HCT116 (cell line): ENCODE measurements at regions not wholly inside any gene's neighbourhood (a gene's known extent, or its start where the extent isn't known, plus 50 kb on each side); places are given as distances from the start of the nearest gene placed in this dataset.

Experiments
- ATAC-seq: fragments of 200-7000 bp; cut with Tn5 transposase; 2 replicates; pipeline ENCODE4 v1.9.1; 2020; ENCODE audit warnings: mild to moderate bottlenecking, moderate library complexity
- BruUV-seq: library from RNA; stranded (reverse); fragments of 400-500 nt; replicated peaks from 2 replicates; lab custom pipeline; 2021; lab: Mats Ljungman, UMichigan
- CTCF ChIA-PET: fragments of 300-600 bp; sonication (Branson Sonifier 250); formaldehyde crosslinking; loops from one replicate; lab custom pipeline; 2021; ENCODE audit warnings: antibody characterized with exemption; lab: Charles Lee
- POLR2A ChIA-PET: fragments of 300-600, 350-600 bp; sonication (Branson Sonifier 250); formaldehyde crosslinking; loops from one replicate; lab custom pipeline; 2021; ENCODE audit warnings: antibody characterized with exemption; lab: Charles Lee
- RAD21 ChIA-PET, 2 experiments: fragments of 300-600 bp; sonication (Branson Sonifier 250); formaldehyde crosslinking; loops; one replicate each; lab custom pipeline; 2023; ENCODE audit warnings: low total read pairs in 2 of 2; ENCODE audit not compliant: uncharacterized antibody in 2 of 2, unreplicated experiment in 2 of 2, low non-redundant PET in 1 of 2; lab: Charles Lee
- DNase-seq: peaks from one replicate; pipeline ENCODE4 v3.0.0-alpha.2; 2010; ENCODE audit warnings: low read depth, low spot score
- H2AFZ ChIP-seq: fragments of 200-600 bp; shearing (Covaris generic), sonication (generic); 2 replicates; pipeline ENCODE4 v1.6.1; 2017; ENCODE audit warnings: low read depth, mixed run types, mixed read lengths, antibody characterized with exemption, low read length; ENCODE audit not compliant: poor library complexity, severe bottlenecking
- H3K27ac ChIP-seq: 2 replicates; pipeline ENCODE4 v1.5.1; 2012; ENCODE audit warnings: low read depth, low read length
- H3K27me3 ChIP-seq: fragments of 200-600 bp; sonication (generic); 2 replicates; pipeline ENCODE4 v1.6.1; 2016; ENCODE audit warnings: mixed run types, low read length, mixed read lengths; ENCODE audit not compliant: insufficient read depth
- H3K36me3 ChIP-seq, 2 experiments: fragments of 200-500 bp in 1 of 2; fragments of 200-600 bp in 1 of 2; sonication (Bioruptor generic) in 1 of 2; sonication (generic) in 1 of 2; 2 replicates each; pipeline versions ENCODE4 v1.5.1 to v1.6.1; 2014 to 2016; ENCODE audit warnings: low read length in 2 of 2, inconsistent platforms in 1 of 2, mixed read lengths in 1 of 2, mixed run types in 1 of 2; ENCODE audit not compliant: insufficient read depth in 2 of 2, control insufficient read depth in 1 of 2
- H3K4me1 ChIP-seq, 2 experiments: fragments of 200-600 bp in 1 of 2; sonication (generic) in 1 of 2; 2 replicates each; pipeline versions ENCODE4 v1.5.1 to v1.6.1; 2012 to 2017; ENCODE audit warnings: low read length in 2 of 2, inconsistent platforms in 1 of 2, mild to moderate bottlenecking in 1 of 2, mixed read lengths in 1 of 2, mixed run types in 1 of 2, moderate library complexity in 1 of 2; ENCODE audit not compliant: insufficient read depth in 2 of 2, control insufficient read depth in 1 of 2
- H3K4me2 ChIP-seq: fragments of 200-600 bp; sonication (generic); 2 replicates; pipeline ENCODE4 v1.6.1; 2017; ENCODE audit warnings: mixed run types, low read length, mixed read lengths
- H3K4me3 ChIP-seq, 2 experiments: fragments of 200-600 bp in 1 of 2; sonication (generic) in 1 of 2; replicated peaks in 1 of 2; 2 replicates each; pipeline ENCODE4 v1.5.1; 2011 to 2016; ENCODE audit warnings: low read length in 2 of 2, control low read depth in 1 of 2, low read depth in 1 of 2, mild to moderate bottlenecking in 1 of 2, mixed read lengths in 1 of 2, mixed run types in 1 of 2
- H3K79me2 ChIP-seq: fragments of 200-600 bp; sonication (generic); 2 replicates; pipeline ENCODE4 v1.6.1; 2017; ENCODE audit warnings: mild to moderate bottlenecking, mixed run types, low read length, moderate library complexity, mixed read lengths; ENCODE audit not compliant: insufficient read depth
- H3K9ac ChIP-seq: fragments of 200-600 bp; sonication (generic); 2 replicates; pipeline ENCODE4 v1.6.1; 2016; ENCODE audit warnings: low read length, mixed read lengths
- H3K9me2 ChIP-seq: fragments of 200-600 bp; sonication (generic), shearing (Covaris generic); 2 replicates; pipeline ENCODE4 v1.6.1; 2017; ENCODE audit warnings: mixed run types, mild to moderate bottlenecking, moderate library complexity; ENCODE audit not compliant: insufficient read depth
- H3K9me3 ChIP-seq, 2 experiments: fragments of 200-500 bp in 1 of 2; fragments of 200-600 bp in 1 of 2; sonication (Bioruptor generic) in 1 of 2; sonication (generic) in 1 of 2; 2 replicates each; pipeline ENCODE4 v1.6.1; 2014 to 2017; ENCODE audit warnings: low read length in 2 of 2, mixed read lengths in 2 of 2, inconsistent platforms in 1 of 2, low read depth in 1 of 2, mild to moderate bottlenecking in 1 of 2, mixed run types in 1 of 2, moderate library complexity in 1 of 2; ENCODE audit not compliant: control insufficient read depth in 1 of 2, insufficient read depth in 1 of 2
- H4K20me1 ChIP-seq: fragments of 200-600 bp; sonication (generic), shearing (Covaris generic); 2 replicates; pipeline ENCODE4 v1.6.1; 2017; ENCODE audit warnings: mixed run types, mild to moderate bottlenecking, moderate library complexity; ENCODE audit not compliant: insufficient read depth
- ATF3 ChIP-seq: IDR thresholded peaks from 2 replicates; pipeline ENCODE4 v1.6.1; 2012
- EGR1 ChIP-seq: IDR thresholded peaks from 2 replicates; pipeline ENCODE4 v1.6.1; 2012; ENCODE audit warnings: low read depth
- EZH2 ChIP-seq: fragments of 200-600 bp; sonication (generic); IDR thresholded peaks from 2 replicates; pipeline ENCODE4 v1.6.1; 2017; ENCODE audit warnings: antibody characterized with exemption, mixed run types
- EZH2phosphoT487 ChIP-seq: fragments of 200-600 bp; IDR thresholded peaks from 2 replicates; pipeline ENCODE4 v1.6.1; 2018; ENCODE audit warnings: antibody characterized with exemption, borderline replicate concordance
- JUND ChIP-seq: IDR thresholded peaks from 2 replicates; pipeline ENCODE4 v1.6.1; 2012
- MAX ChIP-seq: IDR thresholded peaks from 2 replicates; pipeline ENCODE4 v1.6.1; 2012
- POLR2A ChIP-seq: IDR thresholded peaks from 2 replicates; pipeline ENCODE4 v1.7.0; 2011; ENCODE audit warnings: borderline replicate concordance; ENCODE audit not compliant: insufficient read depth, insufficient read length; ENCODE audit errors: extremely low read depth
- REST ChIP-seq: IDR thresholded peaks from 2 replicates; pipeline ENCODE4 v1.6.1; 2012; ENCODE audit warnings: low read depth
- SIN3A ChIP-seq: IDR thresholded peaks from 2 replicates; pipeline ENCODE4 v1.6.1; 2012; ENCODE audit warnings: low read depth
- SP1 ChIP-seq: IDR thresholded peaks from 2 replicates; pipeline ENCODE4 v1.6.1; 2012; ENCODE audit warnings: low read depth
- YY1 ChIP-seq: IDR thresholded peaks from 2 replicates; pipeline ENCODE4 v1.6.1; 2011; ENCODE audit warnings: low read length, low read depth, moderate library complexity, mild to moderate bottlenecking; ENCODE audit not compliant: insufficient replicate concordance; ENCODE audit errors: extremely low read depth
- ZFX ChIP-seq: fragments of 450-650 bp; IDR thresholded peaks from 2 replicates; pipeline ENCODE4 v1.6.1; 2017
- intact Hi-C: fragments of 100-400 bp; cut with micrococcal nuclease; formaldehyde crosslinking; loops from 2 replicates; pipeline ENCODE4 v1.10.0; 2022

DNA sequence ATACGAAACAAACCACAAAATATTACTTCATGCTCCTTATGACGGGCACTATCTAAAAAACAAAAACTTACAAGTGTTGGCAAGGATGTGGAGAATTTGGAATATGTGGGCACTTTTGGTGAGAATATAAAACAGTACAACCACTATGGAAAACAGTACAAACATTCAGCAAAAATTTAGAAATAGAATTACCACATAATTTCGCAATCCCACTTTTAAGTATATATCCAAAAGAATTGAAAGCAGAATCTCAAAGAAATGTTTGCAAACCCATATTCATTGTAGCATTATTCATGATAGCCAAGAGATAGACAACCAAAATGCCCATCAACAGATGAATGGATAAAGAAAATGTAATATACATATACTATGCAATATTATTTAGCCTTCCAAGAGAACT lies 1173.7 kb upstream of the PRR20A start (continued):
- TF ChIP-seq REST (no peak), POLR2A (no peak)

- TF ChIP-seq SIN3A = no peak
- H3K27me3 ChIP-seq = no peaks in the 10 kb centered on the region
- H4K20me1 ChIP-seq = no peaks in the 10 kb centered on the region
- no peaks in the 10 kb centered on the region for H3K4me1 ChIP-seq
- intact Hi-C loops = no loop called here
- ChIA-PET POLR2A (no interaction called here), CTCF (no interaction called here), RAD21 (no interaction called here)
- H3K36me3 ChIP-seq = no peaks in the 10 kb centered on the region
- H3K27ac ChIP-seq = no peak overlapping the region
- no peak overlapping the region for H3K9ac ChIP-seq
- BruUV-seq = no TSS peak
- no peaks in the 10 kb centered on the region for H3K79me2 ChIP-seq
- peaks cover 0 to 11% of the 10 kb centered on the region in 2 experiments; a peak in 2 of 4 replicates for H3K9me3 ChIP-seq
- DNase-seq (no peak), ATAC-seq (no peak)
- no peak overlapping the region for H2AFZ ChIP-seq
- H3K4me3 ChIP-seq = no peak overlapping the region
- no peaks in the 10 kb centered on the region for H3K9me2 ChIP-seq
- H3K4me2 ChIP-seq = no peak overlapping the region
These were observed 1163.3 kb upstream of the PRR20A start for GRCh38 chr13:55977436-55977835.

DNA sequence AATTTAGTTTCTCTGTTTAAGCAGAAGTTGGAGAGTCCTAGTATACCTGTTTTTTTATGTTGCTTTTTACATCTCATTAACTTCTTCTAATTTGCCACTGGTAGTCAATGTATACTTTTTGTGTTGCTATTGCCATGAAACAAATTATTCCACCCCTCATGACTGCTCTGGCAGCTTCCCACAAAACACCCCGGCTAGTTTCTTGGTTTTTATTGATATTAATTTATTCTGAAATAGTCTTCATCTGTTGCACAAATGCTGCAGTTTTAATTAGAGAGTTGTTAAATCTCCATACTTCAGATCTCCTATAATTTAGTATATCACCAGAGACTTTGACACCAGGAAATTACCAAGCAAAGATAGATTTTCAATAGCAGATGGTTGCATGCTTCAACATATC lies 1159.3 kb upstream of the PRR20A start:
- Histone ChIP-seq H3K79me2 (no peaks in the 10 kb centered on the region), H3K4me1 (no peaks in the 10 kb centered on the region), H3K27me3 (no peaks in the 10 kb centered on the region), H3K9ac (no peak overlapping the region), H3K36me3 (no peaks in the 10 kb centered on the region), H3K27ac (no peak overlapping the region), H3K4me2 (no peak overlapping the region), H4K20me1 (no peaks in the 10 kb centered on the region; the same call in 1 of the 2 replicates), H3K9me3 (peaks cover 3 to 6% of the 10 kb centered on the region in 2 experiments; a peak in 2 of 4 replicates), H2AFZ (no peak overlapping the region), H3K9me2 (no peaks in the 10 kb centered on the region), H3K4me3 (no peak overlapping the region)
- ATAC-seq (no peak), DNase-seq (no peak)
- intact Hi-C loops = no loop called here
- ChIA-PET CTCF (no interaction called here), POLR2A (no interaction called here), RAD21 (no interaction called here)
- no TSS peak for BruUV-seq
- TF ChIP-seq REST = no peak
- no peak for TF ChIP-seq POLR2A
- no peak for TF ChIP-seq EZH2phosphoT487
- no peak for TF ChIP-seq JUND
- TF ChIP-seq EZH2 = no peak
- TF ChIP-seq ZFX = no peak
- TF ChIP-seq SP1 = no peak
- TF ChIP-seq ATF3 = no peak
- TF ChIP-seq YY1 = no peak
- TF ChIP-seq EGR1 = no peak
- TF ChIP-seq MAX = no peak
